ENCODE measurements at regions not wholly inside any gene's neighbourhood (a gene's known extent, or its start where the extent isn't known, plus 50 kb on each side); places are given as distances from the start of the nearest gene placed in this dataset.

GRCh38 chr3:117788061-117788460 is 1078.5 kb downstream of the TUSC7 start:
- TF ChIP-seq RCOR1 (IDR thresholded peaks at IDR 0.05; ENCODE audit: low read length) = no peak
- no peak for TF ChIP-seq CTCF (IDR thresholded peaks at IDR 0.05)
- no peak for TF ChIP-seq ELF1 (IDR thresholded peaks at IDR 0.05)
- TF ChIP-seq EP300 (IDR thresholded peaks at IDR 0.05; ENCODE audit: borderline replicate concordance in 1 of 2, low read depth in 1 of 2, low read length in 1 of 2) = no peak
- TF ChIP-seq SIN3A (IDR thresholded peaks at IDR 0.05; ENCODE audit: borderline replicate concordance, low read depth, low read length) = no peak
- no peak for TF ChIP-seq NRF1 (IDR thresholded peaks at IDR 0.05; ENCODE audit: low read depth, low read length)
- no peak for TF ChIP-seq USF2 (IDR thresholded peaks at IDR 0.05; ENCODE audit: borderline replicate concordance, low read depth, low read length)
- no peak for TF ChIP-seq MXI1 (IDR thresholded peaks at IDR 0.05; ENCODE audit: low read depth, low read length)
- TF ChIP-seq REST (IDR thresholded peaks at IDR 0.05; ENCODE audit: low read depth, low read length) = no peak
- TF ChIP-seq YY1 (IDR thresholded peaks at IDR 0.05; ENCODE audit: low read depth) = no peak
- TF ChIP-seq RFX5 (IDR thresholded peaks at IDR 0.05; ENCODE audit: low read length) = no peak
- no peak for TF ChIP-seq TAF1 (IDR thresholded peaks at IDR 0.05; ENCODE audit: borderline replicate concordance, low read depth, low read length)
